ENCODE measurements at regions not wholly inside any gene's neighbourhood (a gene's known extent, or its start where the extent isn't known, plus 50 kb on each side); places are given as distances from the start of the nearest gene placed in this dataset.
"Not testable (repeated sequence)": the region's sequence is repeated elsewhere in the genome, so short reads cannot be mapped to it uniquely, and the experiment has no call there.

DNA sequence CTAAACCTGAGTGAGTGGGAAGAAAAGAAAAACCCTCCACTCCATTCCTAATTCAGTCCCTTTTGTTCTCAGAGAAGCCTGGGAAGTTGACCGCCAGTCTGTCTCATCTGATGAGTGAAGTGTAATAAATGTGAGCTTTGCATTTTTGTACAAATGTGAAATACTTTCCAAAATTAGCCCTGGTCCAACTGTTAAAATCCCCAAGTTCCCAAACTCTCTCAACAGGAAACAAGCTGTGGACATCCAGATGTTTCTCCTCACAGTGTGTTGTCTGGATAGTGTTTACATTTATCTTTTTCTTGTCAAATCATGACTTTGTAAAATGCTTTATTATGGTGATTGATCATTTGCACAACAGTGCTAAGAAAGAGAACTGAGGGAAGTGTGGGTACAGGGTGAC lies 145.1 kb downstream of the TM2D1 start:
- no peak for DNase-seq

GRCh38 chr1:61572046-61572445 lies 152.9 kb downstream of the TM2D1 start:
- DNase-seq, result no peak

GRCh38 chr1:61570191-61570590 lies 154.8 kb downstream of the TM2D1 start:
- DNase-seq, result no peak

DNA sequence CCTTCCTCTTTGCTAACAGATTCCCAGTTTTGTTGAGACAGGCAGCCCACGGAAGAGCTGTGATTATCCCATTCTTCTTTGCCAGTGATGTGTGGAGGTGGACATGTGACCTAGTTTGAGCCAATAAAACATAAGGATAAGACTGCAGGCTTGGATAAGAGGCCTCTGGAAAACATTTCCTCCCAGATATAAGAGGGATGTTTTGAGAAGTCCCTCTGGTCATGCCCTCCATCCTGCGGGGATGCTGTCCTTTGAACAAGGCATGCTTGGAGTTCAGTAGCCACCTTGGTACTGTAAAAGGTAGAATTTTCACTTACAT lies 155.7 kb downstream of the TM2D1 start:
- DNase-seq, result no peak

DNA sequence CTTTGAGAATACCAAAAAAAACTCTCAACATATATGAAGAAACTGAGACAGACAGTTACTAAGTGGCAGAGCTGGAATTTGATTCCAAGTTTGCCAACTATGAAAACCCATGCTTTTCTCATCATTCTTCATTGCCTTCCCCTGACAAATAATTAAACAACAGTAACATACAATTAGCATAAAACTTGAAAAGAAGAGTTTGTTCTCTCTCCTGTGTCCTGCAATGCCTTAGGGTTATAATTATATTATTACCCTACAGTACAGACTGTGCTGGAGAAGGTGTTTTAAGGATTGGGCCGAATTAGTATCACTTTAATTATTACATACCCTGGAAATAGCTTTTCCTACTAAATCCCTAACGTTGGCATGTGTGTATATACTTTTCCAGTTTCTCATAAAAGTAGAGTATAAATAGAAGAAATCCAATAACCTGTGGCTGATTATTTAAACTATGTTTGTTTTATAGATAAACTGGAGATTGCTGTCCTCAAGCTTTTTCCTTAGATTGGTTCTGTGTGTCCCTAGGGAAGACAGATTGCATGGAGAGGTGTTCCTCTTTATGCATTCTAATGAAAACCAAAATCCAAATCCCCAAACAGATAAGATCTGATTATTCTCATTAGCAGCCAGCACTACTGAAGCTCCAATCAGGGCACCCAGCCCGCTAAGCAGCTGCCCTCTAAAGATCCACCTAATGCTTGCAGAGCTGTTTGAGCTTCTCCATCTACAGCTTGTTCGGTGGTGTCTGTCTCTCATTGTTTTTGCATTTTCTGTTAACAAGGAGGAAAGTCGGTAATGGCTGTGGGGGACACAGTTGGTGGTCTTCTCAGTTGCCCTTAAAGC lies 156.3 kb downstream of the TM2D1 start:
- no peak for DNase-seq

GRCh38 chr1:61566177-61566576 lies 158.8 kb downstream of the TM2D1 start:
- no peak for DNase-seq

DNA sequence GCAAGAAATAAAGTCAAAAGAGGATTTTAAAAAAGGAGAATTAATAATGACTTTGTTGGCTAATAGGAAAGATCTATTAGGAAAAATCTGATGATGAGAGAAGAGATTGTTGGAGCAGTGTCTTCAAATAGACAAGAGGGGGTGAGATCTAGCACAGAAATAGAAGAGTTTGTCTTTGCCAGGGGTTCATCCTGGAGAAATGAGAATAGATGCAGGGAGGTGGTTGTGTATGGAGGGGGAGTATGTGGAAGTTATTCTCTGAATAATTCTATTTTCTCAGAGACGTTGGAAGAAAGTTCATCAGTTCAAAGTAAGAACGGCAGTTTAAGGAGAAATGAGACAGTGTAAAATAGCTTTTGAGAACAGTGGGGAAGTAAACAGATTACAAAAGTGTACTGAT lies 161.3 kb downstream of the TM2D1 start:
- DNase-seq, result no peak

DNA sequence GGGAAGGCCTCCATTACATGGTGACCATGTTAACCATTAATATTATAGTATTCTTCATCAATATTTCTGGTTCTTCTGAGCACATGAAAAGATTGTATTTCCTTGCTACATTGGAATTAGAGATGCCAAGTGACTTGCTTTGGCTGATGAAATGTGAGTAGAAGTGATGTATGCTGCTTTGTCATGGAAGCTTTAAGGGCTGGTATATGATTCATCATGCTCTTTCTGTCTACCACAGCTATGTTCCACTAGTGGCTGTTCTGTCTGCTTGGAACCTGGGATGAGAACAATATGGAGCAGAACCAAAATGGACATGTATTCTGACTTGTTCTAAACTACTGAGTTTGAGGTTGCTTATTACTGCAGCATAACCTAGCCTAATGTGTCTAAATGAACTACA lies 163.3 kb downstream of the TM2D1 start:
- DNase-seq, result no peak

DNA sequence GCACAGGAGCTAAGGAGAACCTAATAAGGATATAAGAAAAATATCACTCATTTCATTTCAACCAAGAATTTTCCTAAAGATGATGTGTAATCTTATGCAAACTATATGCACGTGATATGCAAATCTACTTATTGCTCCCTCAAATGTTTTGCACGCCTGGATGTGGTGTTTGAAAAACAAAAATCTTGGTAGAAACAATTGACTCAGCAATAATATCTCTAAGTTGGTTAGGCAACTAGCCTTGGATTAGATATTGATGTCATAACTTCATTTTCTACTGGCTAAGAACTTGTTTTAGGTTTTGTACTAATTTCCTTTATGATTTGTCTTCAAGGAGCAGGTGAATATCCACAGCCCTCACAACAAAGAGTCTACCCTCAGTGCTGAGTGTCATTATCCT lies 164.6 kb downstream of the TM2D1 start:
- no peak for DNase-seq

- DNase-seq, result no peak
These were observed 168.3 kb downstream of the TM2D1 start for GRCh38 chr1:61556631-61557030.

- no peak for DNase-seq
These were observed 172.2 kb downstream of the TM2D1 start for GRCh38 chr1:61552630-61553305.

GRCh38 chr1:61547302-61547701 lies 177.6 kb downstream of the TM2D1 start:
- DNase-seq, result not testable (repeated sequence)

DNA sequence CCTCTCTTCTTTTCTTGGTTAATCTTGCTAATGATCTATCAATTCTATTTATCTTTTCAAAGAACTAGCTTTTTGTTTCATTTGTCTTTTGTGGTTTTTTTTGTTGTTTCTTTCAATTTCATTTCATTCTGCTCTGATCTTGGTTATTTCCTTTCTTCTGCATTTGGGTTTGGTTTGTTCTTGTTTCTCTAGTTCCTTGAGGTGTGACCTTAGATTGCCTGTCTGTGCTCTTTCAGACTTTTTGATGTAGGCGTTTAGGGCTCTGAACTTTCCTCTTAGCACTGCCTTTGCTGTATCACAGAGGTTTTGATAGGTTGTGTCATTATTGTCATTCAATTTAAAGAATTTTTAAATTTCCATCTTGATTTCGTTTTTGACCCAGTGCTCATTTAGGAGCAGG lies 180.1 kb downstream of the TM2D1 start:
- DNase-seq, result not testable (repeated sequence)

DNA sequence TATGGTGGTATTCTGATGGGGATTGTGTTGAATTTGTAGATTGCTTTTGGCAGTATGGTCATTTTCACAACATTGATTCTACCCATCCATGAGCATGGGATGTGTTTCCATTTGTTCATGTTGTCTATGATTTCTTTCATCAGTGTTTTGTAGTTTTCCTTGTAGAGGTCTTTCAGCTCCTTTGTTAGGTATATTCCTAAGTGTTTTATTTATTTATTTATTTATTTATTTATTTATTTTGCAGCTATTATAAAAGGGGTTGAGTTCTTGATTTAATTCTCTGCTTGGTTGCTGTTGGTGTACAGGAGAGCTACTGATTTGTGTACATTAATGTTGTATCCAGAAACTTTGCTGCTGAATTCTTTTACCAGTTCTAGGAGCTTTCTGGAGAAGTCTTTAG lies 181.4 kb downstream of the TM2D1 start:
- not testable (repeated sequence) for DNase-seq

DNA sequence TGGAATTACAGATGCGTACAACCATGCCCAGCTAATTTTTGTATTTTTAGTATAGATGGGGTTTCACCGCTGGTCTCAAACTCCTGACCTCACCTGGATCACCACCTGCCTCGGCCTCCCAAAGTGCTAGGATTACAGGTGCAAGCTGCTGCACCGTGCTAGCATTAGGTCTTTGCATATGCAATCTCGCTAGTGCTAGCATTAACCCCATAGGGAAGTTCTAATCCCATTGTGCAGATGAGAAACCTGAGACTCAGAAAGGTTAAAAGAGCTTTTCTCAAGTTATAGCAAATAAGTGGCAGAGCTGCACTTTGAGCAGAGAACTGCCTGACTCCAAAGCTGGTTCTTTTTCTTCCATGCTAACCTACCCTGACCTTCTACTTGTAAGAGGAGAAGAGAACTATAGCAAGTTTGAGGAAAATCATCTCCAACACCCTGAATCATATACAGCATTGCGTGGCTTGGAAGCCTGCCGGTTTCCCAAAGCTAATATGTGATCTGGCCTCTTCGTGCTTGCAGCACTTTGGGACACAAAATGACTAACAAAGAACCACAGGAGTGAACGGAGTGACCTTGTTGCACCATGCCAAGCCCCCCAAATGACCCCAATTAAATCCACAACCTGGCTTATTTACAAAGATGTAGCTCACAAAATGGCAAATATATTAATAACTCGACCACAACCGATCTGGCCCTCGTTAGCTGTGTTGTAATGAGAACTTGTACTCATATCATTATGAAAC lies 185.1 kb downstream of the TM2D1 start:
- DNase-seq, result no peak

DNA sequence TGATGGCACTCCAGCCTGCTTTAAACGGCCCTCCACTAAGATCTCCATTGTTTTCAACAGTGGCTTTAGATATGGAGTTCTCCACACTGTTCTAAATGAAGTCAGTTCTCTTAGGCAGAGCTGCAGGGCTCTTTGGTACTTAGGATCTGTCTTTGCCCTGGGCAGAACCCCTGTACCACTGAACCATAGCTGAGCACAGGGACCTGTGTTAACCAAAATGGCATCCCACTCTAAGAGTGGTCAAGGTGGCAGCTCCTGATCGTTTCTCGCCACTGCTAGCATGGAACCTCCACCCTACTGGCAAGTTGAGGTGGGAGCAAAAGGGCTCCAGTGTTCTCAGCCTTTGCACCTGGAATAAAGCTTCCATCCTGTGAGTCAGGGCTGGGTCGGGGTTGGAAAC lies 186.7 kb downstream of the TM2D1 start:
- no peak for DNase-seq

GRCh38 chr1:61536174-61537108 lies 188.5 kb downstream of the TM2D1 start:
- no peak for DNase-seq

GRCh38 chr1:61534847-61535246 lies 190.1 kb downstream of the TM2D1 start:
- DNase-seq, result no peak

GRCh38 chr1:61533546-61533945 lies 191.4 kb downstream of the TM2D1 start:
- no peak for DNase-seq

GRCh38 chr1:61531716-61532115 lies 193.2 kb downstream of the TM2D1 start:
- DNase-seq, result no peak

DNA sequence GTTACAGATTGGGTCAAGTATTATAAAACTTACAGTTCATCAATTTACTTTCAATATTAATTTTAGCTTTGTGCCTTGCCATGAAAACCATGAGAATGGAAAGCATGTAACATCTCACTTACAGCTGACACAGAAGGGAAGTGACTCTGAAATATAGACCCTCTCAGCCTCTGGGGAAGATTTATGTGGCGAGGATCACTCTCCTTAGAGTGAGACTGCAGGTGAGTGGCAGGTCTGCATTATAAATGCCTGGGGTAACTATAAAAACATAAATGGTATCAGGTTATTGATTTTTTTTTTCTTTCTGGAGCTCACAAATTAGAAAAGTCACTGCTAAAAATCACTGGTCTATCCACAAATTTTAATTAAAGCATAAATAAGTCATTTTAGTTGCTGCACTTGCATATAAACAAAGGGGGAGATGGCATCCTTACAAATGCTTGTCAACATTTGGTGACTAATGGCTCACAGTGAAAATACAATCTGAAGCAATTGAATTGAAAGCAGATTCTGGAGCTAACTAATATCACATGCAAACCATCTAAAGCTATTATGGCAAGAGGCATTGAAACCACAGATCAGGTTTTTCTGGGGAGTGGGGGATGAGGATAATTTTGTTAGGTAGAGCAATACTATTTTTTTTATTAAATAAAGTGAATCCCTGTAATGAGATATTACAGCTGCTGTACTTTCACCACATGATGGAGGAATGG lies 200.9 kb downstream of the TM2D1 start:
- no peak for DNase-seq

DNA sequence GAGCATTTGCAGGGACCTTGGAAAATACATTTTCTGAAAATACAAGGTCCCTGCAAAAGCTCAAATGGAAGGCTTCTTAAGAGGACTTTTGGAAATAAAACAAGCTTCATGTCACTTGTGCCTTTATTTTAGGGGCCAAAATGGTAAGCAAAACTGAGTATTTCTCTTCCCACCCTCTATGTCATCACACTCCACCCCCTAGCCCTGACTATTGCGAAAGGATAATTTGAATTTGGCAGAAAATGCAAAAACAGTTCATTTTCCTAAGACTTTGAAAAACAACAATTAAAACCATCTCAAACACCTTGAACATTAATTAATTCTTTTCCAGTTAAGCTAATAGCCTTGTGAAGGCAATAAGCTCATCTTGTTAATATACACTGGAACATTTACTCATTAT lies 201.7 kb downstream of the TM2D1 start:
- DNase-seq, result no peak

Data from dermis blood vessel endothelial cell (primary cell).